ENCODE measurements at regions not wholly inside any gene's neighbourhood (a gene's known extent, or its start where the extent isn't known, plus 50 kb on each side); places are given as distances from the start of the nearest gene placed in this dataset.

DNA sequence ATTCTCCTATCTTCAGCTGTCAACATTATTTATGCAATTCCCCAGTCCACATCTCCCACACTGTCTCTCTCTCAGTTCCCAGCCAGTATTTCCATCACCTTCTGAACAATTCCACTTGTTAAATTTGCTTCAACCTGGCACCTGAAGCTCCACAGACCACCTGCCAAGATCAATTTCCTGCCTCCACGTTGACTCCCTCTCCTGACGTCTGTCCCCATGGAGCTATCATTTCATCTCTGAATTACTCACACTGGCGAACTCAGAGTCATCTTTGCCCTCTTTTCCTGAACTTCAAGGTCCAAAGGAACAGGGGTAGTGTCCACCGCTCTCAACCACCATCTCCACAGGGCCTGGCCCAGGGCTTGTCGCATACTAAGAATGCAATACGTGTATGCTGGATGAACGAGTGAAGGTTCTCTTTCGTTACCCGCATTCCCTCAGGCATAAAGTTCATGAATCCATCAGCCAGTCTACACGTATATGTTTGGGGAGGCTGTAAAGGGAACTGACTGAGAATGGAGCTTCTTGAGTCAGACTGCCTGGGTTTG, 183.3 kb downstream of the JCAD start:
- TF ChIP-seq CTCF (conservative IDR thresholded peaks at IDR 0.05 in 1 of 2, IDR thresholded peaks at IDR 0.05 in 1 of 2; ENCODE audit: low read depth in 1 of 2, low read length in 2 of 2) = no peak
- TF ChIP-seq EZH2 (IDR thresholded peaks at IDR 0.05; ENCODE audit: low read length, missing control alignments) = no peak

All from fibroblast of lung (primary cell).